ENCODE measurements at regions not wholly inside any gene's neighbourhood (a gene's known extent, or its start where the extent isn't known, plus 50 kb on each side); places are given as distances from the start of the nearest gene placed in this dataset.

DNA sequence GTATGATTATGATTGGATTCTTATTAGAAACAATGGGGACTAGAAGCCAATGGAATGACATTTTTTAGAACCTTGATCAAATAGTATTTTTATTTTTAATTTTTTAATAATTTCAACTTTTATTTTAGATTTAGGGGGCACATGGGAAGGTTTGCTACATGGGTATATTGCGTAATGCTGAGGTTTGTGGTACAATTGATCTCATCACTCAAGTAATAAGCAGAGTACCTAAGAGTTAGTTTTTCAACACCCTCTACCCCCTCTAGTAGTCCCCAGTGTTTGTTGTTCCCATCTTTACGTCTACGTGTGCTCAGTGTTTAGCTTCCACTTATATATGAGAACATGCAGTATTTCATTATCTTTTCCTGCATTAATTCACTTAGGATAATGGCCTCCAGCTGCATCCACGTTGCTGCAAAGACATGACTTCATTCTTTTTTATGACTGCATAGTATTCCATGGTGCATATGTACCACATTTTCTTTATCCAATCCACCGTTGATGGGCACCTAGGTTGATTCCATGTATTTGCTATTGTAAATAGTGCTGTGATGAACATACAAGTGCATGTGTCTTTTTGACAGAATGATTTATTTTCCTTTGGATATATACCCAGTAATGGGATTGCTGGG is 281.1 kb upstream of the MAN1A1 start (continued):
- no peak for TF ChIP-seq JUND (IDR thresholded peaks at IDR 0.05; ENCODE audit: borderline replicate concordance, low read depth, low read length)
- TF ChIP-seq JUND (tag; IDR thresholded peaks at IDR 0.05; ENCODE audit: borderline replicate concordance, low read depth, low read length) = no peak
- no peak for TF ChIP-seq GTF2E2 (tag; IDR thresholded peaks at IDR 0.05)
- no peak for TF ChIP-seq ZNF282 (CRISPR knock-in tag; IDR thresholded peaks at IDR 0.05)
- TF ChIP-seq SLC30A9 (CRISPR knock-in tag; IDR thresholded peaks at IDR 0.05) = no peak
- TF ChIP-seq KDM1A (IDR thresholded peaks at IDR 0.05) = peak; percentile 25 to 61; a peak in 2 of 4 replicates
- no peak for TF ChIP-seq CREB3L1 (IDR thresholded peaks at IDR 0.05; ENCODE audit: borderline replicate concordance, low read depth)

GRCh38 chr6:119628691-119629594 is 279.4 kb upstream of the MAN1A1 start:
- H2AFZ ChIP-seq (ENCODE audit: low read depth, low read length) = peak overlapping the region; percentile 75
- no peaks in the 10 kb centered on the region for H3K9me1 ChIP-seq (ENCODE audit: control insufficient read depth, insufficient read depth, low read length)
- H3K9me3 ChIP-seq (replicated peaks; ENCODE audit: control insufficient read depth, insufficient read depth, low read depth, low read length) = peaks cover 4% of the 10 kb centered on the region; the same call in 1 of the 2 replicates
- peak overlapping the region; percentile 73 for H3K4me2 ChIP-seq (ENCODE audit: insufficient read depth, low read length)
- ChIA-PET CTCF (ENCODE audit: low intra/inter-chr PET ratio) (no interaction called here), POLR2A (interaction anchor here (0.7 to 1.7 kb wide), 11 partner anchors 9 to 490 kb away, joined by 3 to 7 read pairs (median 3); no protein-coding TSS in a partner anchor)
- FAIRE-seq = no peak
- no TSS peak for BruUV-seq (replicated peaks)
- no peaks in the 10 kb centered on the region for H3K36me3 ChIP-seq (ENCODE audit: control insufficient read depth, insufficient read depth, low read length)
- ATAC-seq = peak; percentile 52
- H4K20me1 ChIP-seq (replicated peaks; ENCODE audit: control insufficient read depth, insufficient read depth, low read length) = no peaks in the 10 kb centered on the region
- intact Hi-C loops (cut with micrococcal nuclease) (loop anchor here (1.0 to 5.0 kb wide), 5 partner anchors 86 to 482 kb away; no protein-coding TSS in a partner anchor), in situ Hi-C loops (cut with MboI) (no loop called here)
- peak in 1 of 4 experiments; percentile 50 for DNase-seq (ENCODE audit: extremely low read depth in 1 of 4, low spot score in 3 of 4)
- peak overlapping the region in 1 of 2 experiments; percentile 70; a peak in 1 of 4 replicates for H3K9ac ChIP-seq (ENCODE audit: insufficient read depth in 1 of 2, low read depth in 2 of 2, low read length in 2 of 2)
- WGBS (ENCODE audit: insufficient coverage, low coverage, missing lambda C conversion rate) = 77% methylated on average over 7 of the region's 7 CpGs
- H3K27me3 ChIP-seq (ENCODE audit: control insufficient read depth in 2 of 2, insufficient read depth in 2 of 2, low read length in 2 of 2) = no peaks in the 10 kb centered on the region
- peaks cover 8 to 31% of the 10 kb centered on the region in 2 experiments; a peak in 3 of 5 replicates for H3K4me1 ChIP-seq (replicated peaks in 1 of 2; ENCODE audit: control insufficient read depth in 2 of 2, insufficient read depth in 2 of 2, low read length in 2 of 2)
- no peak overlapping the region for H3K4me3 ChIP-seq
- H3K27ac ChIP-seq (ENCODE audit: extremely low read depth, low read depth, low read length) = peak overlapping the region; percentile 89
- H3K79me2 ChIP-seq (ENCODE audit: control insufficient read depth, insufficient read depth, low read length) = no peaks in the 10 kb centered on the region
- TF ChIP-seq CREB1 (IDR thresholded peaks at IDR 0.05) = 0 out of 2 replicates have a peak, but pooled peaks have one; percentile 2
- TF ChIP-seq CREB1 (CRISPR knock-in tag; IDR thresholded peaks at IDR 0.05) = no peak
- no peak for TF ChIP-seq PATZ1 (CRISPR knock-in tag; IDR thresholded peaks at IDR 0.05; ENCODE audit: borderline replicate concordance)
- no peak for TF ChIP-seq NBN (IDR thresholded peaks at IDR 0.05; ENCODE audit: low read depth)
- 0 out of 2 replicates have a peak, but pooled peaks have one; percentile 4 for TF ChIP-seq SMARCA4 (IDR thresholded peaks at IDR 0.05)
- no peak for TF ChIP-seq CCAR2 (IDR thresholded peaks at IDR 0.05; ENCODE audit: low read depth, low read length)
- TF ChIP-seq SRF (CRISPR knock-in tag; IDR thresholded peaks at IDR 0.05) = no peak
